Muscle layer of duodenum (tissue), 2 donors: ENCODE measurements at regions not wholly inside any gene's neighbourhood (a gene's known extent, or its start where the extent isn't known, plus 50 kb on each side); places are given as distances from the start of the nearest gene placed in this dataset.
"Not testable (repeated sequence)": the region's sequence is repeated elsewhere in the genome, so short reads cannot be mapped to it uniquely, and the experiment has no call there.

Experiments
- H3K27ac ChIP-seq: one replicate; pipeline ENCODE4 v1.7.0; 2013; ENCODE audit warnings: mild to moderate bottlenecking, low read length
- H3K27me3 ChIP-seq: one replicate; pipeline ENCODE4 v1.7.0; 2013; ENCODE audit warnings: low read depth, mild to moderate bottlenecking, control low read depth, low read length
- H3K36me3 ChIP-seq, 2 donors: one replicate each; pipeline ENCODE4 v1.7.0; 2013; ENCODE audit warnings: low read length in 2 of 2, control low read depth in 1 of 2, mild to moderate bottlenecking in 1 of 2; ENCODE audit not compliant: insufficient read depth in 2 of 2, control insufficient read depth in 1 of 2
- H3K4me1 ChIP-seq, 2 donors: one replicate each; pipeline ENCODE4 v1.7.0; 2013; ENCODE audit warnings: low read length in 2 of 2, mild to moderate bottlenecking in 2 of 2, control low read depth in 1 of 2, moderate library complexity in 1 of 2; ENCODE audit not compliant: insufficient read depth in 2 of 2, control insufficient read depth in 1 of 2
- H3K4me3 ChIP-seq, 2 donors: one replicate each; pipeline ENCODE4 v1.7.0; 2013; ENCODE audit warnings: low read length in 2 of 2, low read depth in 1 of 2, mild to moderate bottlenecking in 1 of 2
- H3K9me3 ChIP-seq, 2 donors: one replicate each; pipeline ENCODE4 v1.7.0; 2013; ENCODE audit warnings: low read length in 2 of 2, control low read depth in 1 of 2, mild to moderate bottlenecking in 1 of 2; ENCODE audit not compliant: control insufficient read depth in 1 of 2
- donor health status: healthy.

GRCh38 chr1:70828177-70828576 lies 219.4 kb downstream of the PTGER3 start:
- Histone ChIP-seq H3K27ac (no peak overlapping the region), H3K36me3 (no peaks in the 10 kb centered on the region), H3K27me3 (no peaks in the 10 kb centered on the region), H3K4me1 (no peaks in the 10 kb centered on the region), H3K4me3 (no peak overlapping the region), H3K9me3 (no peaks in the 10 kb centered on the region)

GRCh38 chr1:70834365-70834764 lies 213.3 kb downstream of the PTGER3 start:
- not testable (repeated sequence) for H3K27ac ChIP-seq, H3K4me3 ChIP-seq, H3K27me3 ChIP-seq, H3K4me1 ChIP-seq, H3K36me3 ChIP-seq, H3K9me3 ChIP-seq

GRCh38 chr1:70836456-70836855 lies 211.2 kb downstream of the PTGER3 start:
- no peaks in the 10 kb centered on the region for H3K36me3 ChIP-seq
- no peaks in the 10 kb centered on the region for H3K9me3 ChIP-seq
- no peak overlapping the region for H3K4me3 ChIP-seq
- H3K27ac ChIP-seq = no peak overlapping the region
- no peaks in the 10 kb centered on the region for H3K27me3 ChIP-seq
- H3K4me1 ChIP-seq = no peaks in the 10 kb centered on the region

- Histone ChIP-seq H3K9me3 (peaks cover 0 to 7% of the 10 kb centered on the region in 2 donors), H3K4me3 (no peak overlapping the region), H3K27me3 (no peaks in the 10 kb centered on the region), H3K36me3 (no peaks in the 10 kb centered on the region), H3K27ac (no peak overlapping the region), H3K4me1 (no peaks in the 10 kb centered on the region)
Observed at GRCh38 chr1:70840260-70840953, 207.2 kb downstream of the PTGER3 start.

- H3K27me3 ChIP-seq = no peaks in the 10 kb centered on the region
- H3K27ac ChIP-seq = no peak overlapping the region
- peaks cover 0 to 7% of the 10 kb centered on the region in 2 donors for H3K9me3 ChIP-seq
- H3K4me3 ChIP-seq = no peak overlapping the region
- H3K4me1 ChIP-seq = no peaks in the 10 kb centered on the region
- H3K36me3 ChIP-seq = no peaks in the 10 kb centered on the region
Observed at GRCh38 chr1:70842562-70842961, 205.1 kb downstream of the PTGER3 start.

GRCh38 chr1:70843452-70843851 lies 204.2 kb downstream of the PTGER3 start:
- H3K36me3 ChIP-seq = no peaks in the 10 kb centered on the region
- H3K4me1 ChIP-seq = no peaks in the 10 kb centered on the region
- H3K27me3 ChIP-seq = no peaks in the 10 kb centered on the region
- no peak overlapping the region for H3K4me3 ChIP-seq
- H3K27ac ChIP-seq = no peak overlapping the region
- H3K9me3 ChIP-seq = peaks cover 0 to 7% of the 10 kb centered on the region in 2 donors

- Histone ChIP-seq H3K9me3 (peaks cover 0 to 7% of the 10 kb centered on the region in 2 donors), H3K27me3 (no peaks in the 10 kb centered on the region), H3K4me1 (no peaks in the 10 kb centered on the region), H3K4me3 (no peak overlapping the region), H3K36me3 (no peaks in the 10 kb centered on the region), H3K27ac (no peak overlapping the region)
Observed at GRCh38 chr1:70847013-70847412, 200.6 kb downstream of the PTGER3 start.

- Histone ChIP-seq H3K36me3 (no peaks in the 10 kb centered on the region), H3K9me3 (no peaks in the 10 kb centered on the region), H3K4me1 (no peaks in the 10 kb centered on the region), H3K27ac (no peak overlapping the region), H3K27me3 (no peaks in the 10 kb centered on the region), H3K4me3 (no peak overlapping the region)
Observed at GRCh38 chr1:70855203-70855602, 192.4 kb downstream of the PTGER3 start.

GRCh38 chr1:70856201-70856600 lies 191.4 kb downstream of the PTGER3 start:
- H3K27me3 ChIP-seq = no peaks in the 10 kb centered on the region
- H3K36me3 ChIP-seq = no peaks in the 10 kb centered on the region
- no peaks in the 10 kb centered on the region for H3K4me1 ChIP-seq
- no peak overlapping the region for H3K27ac ChIP-seq
- H3K9me3 ChIP-seq = no peaks in the 10 kb centered on the region
- H3K4me3 ChIP-seq = no peak overlapping the region

GRCh38 chr1:70863239-70863638 lies 184.4 kb downstream of the PTGER3 start:
- Histone ChIP-seq H3K4me1 (no peaks in the 10 kb centered on the region), H3K9me3 (no peaks in the 10 kb centered on the region), H3K27me3 (no peaks in the 10 kb centered on the region), H3K4me3 (no peak overlapping the region), H3K27ac (no peak overlapping the region), H3K36me3 (no peaks in the 10 kb centered on the region)

- Histone ChIP-seq H3K4me1 (no peaks in the 10 kb centered on the region), H3K4me3 (no peak overlapping the region), H3K27ac (no peak overlapping the region), H3K9me3 (no peaks in the 10 kb centered on the region), H3K36me3 (no peaks in the 10 kb centered on the region), H3K27me3 (no peaks in the 10 kb centered on the region)
Observed at GRCh38 chr1:70864302-70864701, 183.3 kb downstream of the PTGER3 start.
